ENCODE measurements at regions not wholly inside any gene's neighbourhood (a gene's known extent, or its start where the extent isn't known, plus 50 kb on each side); places are given as distances from the start of the nearest gene placed in this dataset.

DNA sequence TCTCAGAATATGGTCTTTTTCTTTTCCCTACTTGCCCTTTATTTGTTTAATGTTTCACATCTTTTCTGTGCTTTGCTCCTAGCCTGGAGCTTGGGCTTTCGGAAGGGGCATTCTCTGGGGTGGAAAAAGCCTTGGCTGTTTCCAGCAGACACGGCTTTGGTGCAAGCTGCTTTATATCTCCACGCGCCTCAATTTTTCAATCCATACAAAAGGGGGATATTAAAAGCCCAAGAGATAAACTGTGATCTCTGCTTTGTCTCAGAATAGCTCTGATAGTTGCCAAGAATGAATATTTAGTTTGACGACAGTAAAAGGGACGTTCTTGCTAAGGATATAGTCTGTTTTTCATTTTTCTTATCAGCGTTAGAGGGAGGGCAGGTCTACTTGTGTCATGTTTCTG lies 194.0 kb upstream of the KIRREL3 start:
- DNase-seq: no peak

DNA sequence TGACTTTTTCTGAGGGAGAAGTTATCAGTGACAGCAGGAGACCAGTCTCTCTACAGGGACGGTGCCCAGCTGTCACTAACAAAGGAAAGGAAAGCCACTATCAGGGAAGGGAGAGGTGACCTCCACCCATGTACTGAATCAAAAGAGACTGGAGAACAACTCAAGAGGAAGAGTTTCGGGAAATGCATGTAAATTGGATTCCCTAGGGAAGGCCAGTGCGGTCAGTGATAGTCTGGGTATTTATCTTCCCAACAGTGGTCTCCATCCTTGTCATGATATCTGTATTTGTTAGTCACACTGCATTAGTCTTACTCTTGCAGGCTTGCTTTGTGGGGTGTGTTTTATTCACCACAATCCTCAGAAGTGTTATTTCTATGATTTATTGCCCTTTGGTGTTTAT lies 193.4 kb upstream of the KIRREL3 start:
- no peak for DNase-seq

DNA sequence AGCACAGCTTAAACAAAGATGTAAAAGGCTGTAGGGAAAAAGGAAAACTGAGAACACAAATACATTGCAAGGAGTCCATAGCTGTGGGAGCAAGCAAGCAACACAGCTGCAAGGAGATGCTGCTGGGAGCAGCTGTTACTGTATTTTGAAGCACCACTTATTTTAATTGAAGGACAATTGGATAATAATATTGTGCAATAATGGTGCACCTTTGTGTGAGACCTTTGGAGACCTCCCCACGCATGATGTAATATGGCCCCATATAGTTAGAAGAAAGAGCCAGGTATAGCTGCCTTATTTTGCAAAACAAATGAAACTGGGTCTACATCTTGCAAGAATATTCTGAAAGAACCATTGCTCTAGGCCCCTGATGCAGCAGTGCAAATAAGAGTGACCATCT lies 191.1 kb upstream of the KIRREL3 start:
- no peak for DNase-seq

DNA sequence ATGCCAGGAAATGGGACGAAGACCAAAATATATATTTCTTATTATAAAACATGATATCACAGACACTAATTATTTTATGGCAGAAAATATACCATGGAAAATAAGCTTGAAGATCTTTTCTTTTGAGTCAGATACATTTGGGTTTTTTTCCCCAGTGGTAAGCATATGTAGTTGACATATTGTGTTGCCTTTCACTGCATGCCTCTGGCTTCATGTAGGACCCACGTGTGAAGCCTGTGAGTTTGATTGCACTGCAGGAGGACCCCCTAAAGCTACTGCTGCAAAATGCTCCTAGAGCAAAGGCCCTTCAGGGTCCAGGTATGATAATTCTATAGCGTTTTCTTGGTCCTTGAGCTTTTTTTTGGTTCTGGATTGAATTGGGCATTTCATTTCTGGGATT lies 190.7 kb upstream of the KIRREL3 start:
- DNase-seq: no peak

DNA sequence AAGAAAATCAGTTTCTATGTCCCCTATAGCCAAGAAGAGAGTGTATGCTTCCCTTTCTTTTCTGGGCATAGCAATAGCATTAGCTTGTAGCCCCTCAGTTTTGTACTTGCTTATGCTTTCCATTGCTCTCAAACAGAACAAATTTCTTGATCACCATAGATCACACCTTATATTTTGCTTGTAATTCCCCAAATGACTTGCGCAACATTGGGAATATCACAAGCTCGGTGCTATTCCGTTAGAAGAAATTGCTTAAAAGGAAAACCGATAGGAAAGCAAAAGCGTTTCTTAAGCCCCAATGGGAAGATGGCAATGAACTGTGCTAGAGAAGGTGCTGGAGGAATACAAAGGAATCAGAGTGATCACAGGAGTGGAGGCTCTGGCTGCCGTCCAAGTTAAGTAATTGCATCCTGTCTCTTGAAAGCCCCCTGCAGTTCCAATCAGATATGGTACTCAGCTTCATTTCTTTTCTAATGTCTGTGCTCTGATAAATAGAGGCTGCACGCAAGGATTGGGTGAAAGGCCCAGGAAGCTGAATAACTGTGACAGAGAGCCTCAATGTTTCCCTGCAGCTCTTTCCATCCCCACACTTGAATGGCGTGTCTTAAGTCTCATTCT lies 182.1 kb upstream of the KIRREL3 start:
- DNase-seq: no peak

DNA sequence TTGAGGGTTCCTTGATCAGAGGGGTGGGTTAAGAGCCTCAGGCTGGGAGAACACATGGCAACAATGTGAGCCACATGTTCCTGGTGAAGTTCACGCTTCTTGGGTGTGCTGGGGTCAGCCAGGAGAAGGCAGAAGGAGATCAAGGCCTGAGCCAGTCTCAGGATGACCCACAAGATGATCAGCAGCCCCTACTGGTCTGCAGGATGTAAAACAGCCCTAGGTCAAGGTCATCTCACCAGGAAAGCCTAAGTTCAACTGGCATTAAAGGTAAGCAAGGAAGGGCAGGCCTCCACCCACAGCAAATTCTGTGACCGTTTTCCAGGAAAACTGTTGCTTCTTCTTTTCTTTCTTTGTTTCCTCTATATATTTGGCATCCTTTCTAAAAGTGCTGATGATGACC lies 156.7 kb upstream of the KIRREL3 start:
- no peak for DNase-seq

DNA sequence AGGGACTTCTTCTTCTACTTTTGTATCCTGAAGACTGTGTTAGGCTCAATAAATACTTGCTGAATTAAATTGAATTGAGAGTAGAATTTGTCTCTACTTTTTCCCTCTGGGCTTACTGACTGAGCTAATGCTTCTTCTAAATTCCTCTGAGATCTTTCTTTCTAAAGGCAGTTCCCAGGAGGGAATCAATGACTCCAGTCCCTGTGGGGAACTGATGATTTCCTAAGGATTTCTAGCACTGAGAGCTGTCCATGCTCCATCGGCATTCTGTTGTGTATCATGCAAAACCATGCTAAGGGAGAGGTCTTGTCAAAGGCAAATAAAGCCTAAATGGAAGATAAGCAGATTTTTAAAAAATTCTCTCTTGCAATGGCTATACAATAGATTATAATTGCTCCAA lies 148.8 kb upstream of the KIRREL3 start:
- DNase-seq: no peak

DNA sequence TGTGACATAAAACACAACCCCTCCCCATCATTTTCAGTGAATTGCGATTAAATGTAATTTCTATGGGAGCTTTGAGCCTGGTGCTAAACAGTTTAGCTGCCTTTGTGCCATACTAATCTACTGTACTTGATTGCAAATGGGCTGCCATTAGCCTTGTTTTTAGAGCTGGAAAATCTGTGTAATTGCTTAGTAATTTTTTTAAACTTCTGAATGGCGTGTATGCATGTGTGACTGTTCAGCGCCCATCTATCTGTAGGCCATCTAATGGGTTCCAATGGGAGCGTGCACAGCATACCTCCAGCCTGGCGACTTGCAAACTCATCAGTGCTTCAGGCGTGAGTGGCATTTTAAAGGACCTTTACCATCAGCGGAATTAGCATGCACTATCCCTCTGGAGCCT lies 142.7 kb upstream of the KIRREL3 start:
- no peak for DNase-seq

DNA sequence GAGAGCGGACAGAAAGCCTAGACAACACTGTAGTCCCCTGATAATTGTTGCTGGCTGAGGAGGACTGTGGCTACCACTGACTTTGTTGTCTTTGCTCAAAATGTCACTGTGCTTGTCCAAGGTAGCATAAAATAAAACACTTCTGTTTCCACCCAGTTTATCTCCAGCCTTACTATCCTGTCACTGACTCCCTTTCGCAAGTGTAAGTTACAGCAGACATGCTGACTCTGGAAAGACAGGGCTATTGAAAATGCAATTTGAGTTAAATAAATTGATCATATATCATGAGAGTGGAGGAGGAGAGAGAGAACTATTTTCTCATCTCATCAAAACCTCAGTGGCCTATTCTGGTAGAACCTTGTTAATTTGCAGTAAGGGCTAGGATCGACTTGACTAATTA lies 138.0 kb upstream of the KIRREL3 start:
- no peak for DNase-seq

DNA sequence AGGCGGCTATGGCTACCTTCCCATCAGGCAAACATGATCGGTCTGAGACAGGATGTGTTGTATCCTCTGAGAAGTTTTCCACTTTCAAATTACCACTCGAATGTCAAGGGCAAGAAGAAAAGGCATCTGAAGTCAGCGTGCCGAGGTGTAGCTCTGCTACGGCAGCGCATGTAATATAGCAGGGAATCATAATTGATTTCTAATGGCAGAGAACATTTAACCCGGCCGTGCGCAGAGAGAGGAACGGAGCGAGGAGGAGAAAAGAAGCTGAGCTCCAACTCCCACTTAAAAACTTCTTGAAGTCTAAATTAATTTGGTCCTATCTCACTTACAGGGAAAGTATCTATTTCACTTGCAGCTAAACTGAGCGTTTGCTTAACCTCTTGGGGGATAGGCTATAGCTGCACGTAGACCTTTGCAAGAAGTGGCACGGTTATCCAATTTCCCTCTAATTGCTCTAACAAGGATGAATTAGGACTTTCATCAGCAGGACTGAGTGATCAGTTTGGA lies 137.3 kb upstream of the KIRREL3 start:
- no peak for DNase-seq

DNA sequence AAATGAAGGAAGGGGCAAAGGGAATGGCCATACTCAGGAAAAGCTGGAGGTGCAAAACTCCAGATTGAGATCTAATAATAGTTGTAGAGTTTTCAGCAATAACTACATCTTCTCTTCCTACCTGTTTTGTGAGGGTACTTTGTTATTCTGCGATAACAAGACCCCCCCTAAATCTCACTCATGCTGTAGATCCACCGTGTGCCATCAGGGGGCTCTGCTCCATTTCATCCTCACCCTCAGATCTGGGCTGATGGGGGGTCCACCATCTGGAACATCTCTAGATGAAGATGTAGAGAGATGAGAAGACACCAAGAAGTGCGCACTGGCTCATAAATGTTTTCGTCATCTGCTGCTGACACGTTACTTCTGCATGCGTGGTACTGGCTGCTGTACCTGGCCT lies 135.9 kb upstream of the KIRREL3 start:
- no peak for DNase-seq

DNA sequence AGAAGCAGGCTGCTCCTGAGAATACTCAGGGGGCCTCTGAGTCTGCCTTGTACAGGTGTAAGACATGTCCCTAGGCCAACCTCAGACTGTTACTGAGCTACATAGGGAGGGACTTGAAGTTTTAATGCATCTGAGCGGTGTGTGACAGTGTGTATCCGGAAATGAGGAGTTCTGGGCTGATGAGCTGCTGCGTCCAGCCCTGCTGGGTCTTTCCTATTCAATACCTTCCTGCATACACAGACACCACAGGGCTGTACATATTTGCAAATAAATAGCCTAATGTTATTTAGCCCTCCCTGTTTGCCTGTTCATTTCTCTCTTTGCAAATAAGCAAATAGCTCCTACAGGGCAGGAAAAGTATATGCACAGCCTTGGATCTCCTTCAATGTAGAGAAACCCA lies 134.7 kb upstream of the KIRREL3 start:
- DNase-seq: no peak

DNA sequence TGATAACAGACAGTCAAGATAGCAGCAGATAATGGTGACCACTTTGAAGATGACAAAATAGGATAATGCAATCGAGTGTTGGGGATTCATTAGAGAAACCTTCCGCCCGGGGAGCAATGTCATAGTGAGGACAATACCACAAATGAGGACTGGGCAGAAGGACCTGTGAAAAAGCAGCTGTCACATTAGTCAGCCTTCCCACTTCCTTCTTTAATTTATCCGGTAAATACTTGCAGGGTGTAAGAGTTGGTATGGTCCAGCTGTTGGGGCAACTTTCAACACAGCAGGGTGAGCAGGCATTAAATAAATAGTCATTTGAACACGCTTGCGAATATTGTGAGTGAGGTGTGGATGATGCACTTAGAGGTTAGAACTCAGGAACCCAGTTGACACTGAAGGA lies 132.5 kb upstream of the KIRREL3 start:
- DNase-seq: no peak

DNA sequence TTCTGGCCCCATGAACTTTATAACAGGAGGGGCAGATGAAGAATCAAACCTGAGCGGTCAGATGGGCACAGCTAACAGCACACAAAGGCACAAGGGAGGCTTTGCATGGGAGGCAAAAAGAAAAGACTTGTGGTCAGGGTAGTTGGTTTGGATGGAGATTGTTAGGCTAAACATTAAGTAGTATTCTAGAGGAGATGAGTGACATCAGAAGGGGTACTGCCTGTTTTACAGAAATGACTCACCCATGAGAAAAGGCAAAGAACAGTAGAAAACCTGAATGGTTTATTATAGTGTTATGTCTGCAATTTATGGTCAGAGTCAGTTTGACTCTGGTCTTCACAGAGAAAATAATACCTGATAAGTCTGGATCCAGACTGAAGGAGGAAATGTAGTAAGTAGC lies 129.8 kb upstream of the KIRREL3 start:
- no peak for DNase-seq

DNA sequence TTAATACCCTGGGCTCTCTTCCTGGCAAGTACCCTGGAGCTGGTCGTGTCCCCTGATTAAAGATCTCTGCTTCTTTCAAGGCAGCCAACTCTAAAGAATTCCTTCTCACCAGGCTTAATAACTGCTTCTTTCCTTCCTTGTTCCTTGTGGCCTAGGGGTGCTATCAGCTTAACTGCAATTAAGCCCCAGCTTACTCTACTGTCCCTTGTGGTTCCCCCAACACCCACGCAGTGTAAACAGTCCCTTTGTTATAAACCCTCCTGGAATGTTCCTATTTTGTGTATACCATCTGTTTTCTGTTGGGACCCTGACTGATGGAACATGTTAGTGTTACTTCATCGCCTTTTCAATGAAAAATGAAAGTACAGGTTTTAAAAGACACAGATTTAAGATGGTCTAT lies 126.4 kb upstream of the KIRREL3 start:
- no peak for DNase-seq

DNA sequence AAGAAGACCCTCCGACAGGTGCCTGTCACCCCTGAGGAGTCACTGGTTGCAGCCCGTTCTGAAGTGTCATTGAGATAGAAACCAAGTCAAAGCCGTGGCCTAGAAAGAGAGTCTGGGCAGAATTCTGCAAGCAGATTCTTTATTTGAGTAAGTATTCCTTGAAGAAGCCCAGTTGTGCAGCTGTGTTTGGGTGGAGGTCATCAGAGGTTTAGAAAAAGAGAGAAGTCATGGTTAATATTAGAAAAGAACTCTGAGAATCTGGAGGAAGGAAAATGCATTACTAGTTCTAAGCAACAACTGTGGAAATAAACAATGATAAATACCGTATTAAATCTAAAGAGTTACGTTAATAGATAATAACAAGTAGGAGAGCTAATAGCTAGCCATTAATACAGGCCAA lies 118.8 kb upstream of the KIRREL3 start:
- DNase-seq: no peak

DNA sequence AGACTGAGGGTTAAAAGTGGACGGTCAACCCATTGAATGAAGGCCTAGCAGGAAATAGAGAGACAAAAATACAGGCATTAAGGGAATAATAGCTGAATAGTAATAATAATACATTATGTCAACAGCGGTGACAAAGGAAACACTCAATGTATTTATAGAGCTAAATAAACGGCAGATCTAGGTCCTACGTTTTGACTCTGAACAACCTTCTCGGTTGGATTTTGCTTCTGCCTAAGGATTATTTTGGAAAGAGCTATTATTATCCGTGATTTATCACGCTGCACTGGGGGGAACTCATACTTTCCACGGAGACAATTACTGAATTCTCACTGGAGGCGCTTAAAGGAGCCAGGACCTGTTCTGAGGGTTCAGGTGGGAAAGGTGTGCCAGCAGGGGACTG lies 118.2 kb upstream of the KIRREL3 start:
- DNase-seq: no peak

DNA sequence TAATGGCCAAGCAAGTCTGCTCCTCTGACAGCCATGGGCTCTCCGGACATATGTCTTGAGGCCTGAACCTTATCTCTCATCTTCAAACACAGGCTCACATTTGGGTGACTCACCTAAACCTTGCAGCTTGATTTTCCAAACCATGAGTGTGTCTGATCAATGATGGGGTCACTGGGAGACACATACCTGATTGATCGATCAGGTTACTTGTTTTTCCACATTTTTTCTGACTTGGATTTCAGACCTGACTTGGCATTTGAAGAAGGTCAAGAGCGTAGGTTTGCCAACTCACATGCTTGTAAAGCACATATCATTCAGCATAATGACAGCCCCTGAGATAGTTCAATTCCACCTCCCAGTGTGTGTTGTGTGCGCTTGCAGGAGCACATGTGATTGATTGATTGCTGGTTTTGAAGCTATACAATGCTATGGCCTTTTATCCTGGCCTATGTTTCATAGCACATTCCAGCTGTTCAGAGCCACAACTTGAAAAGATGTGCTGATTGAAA lies 116.7 kb upstream of the KIRREL3 start:
- DNase-seq: no peak

DNA sequence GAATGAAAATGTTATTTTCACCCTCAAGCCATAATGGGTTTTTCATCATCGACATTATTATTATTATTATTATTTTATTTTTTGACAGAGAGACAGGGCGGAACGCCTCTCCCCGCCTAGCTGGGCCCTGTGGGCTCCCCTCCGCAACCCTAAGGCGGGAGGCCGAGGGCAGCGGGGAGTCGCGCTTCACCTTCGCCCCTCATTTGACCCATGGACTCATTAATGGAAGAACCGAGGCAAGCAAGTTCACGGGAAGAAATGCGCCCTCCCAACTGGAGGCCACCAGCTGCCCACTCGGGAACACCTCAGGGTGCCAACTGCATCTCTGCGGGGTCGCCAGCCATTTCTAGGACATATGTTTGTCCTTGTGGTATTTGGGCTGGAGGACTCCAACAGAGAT lies 115.3 kb upstream of the KIRREL3 start:
- no peak for DNase-seq

DNA sequence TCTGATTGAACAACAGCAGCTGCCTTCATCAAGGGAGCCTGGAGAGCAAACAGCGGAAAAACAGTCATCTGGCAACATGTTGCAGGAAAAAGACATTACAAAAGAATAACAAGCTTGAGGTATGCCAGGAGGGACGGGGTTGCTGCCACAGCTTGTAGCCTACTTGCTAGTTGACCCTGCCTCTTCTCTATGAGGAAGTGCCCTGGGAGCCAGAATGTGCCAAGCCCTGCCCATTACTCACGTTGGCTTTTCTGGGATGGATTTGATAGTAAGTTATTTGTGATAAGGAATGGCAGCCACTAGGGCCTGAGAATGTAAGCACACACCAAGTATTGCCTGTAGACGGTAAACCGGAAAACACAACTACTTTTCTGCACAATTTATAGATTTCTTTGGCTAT lies 113.5 kb upstream of the KIRREL3 start:
- DNase-seq: no peak

DNA sequence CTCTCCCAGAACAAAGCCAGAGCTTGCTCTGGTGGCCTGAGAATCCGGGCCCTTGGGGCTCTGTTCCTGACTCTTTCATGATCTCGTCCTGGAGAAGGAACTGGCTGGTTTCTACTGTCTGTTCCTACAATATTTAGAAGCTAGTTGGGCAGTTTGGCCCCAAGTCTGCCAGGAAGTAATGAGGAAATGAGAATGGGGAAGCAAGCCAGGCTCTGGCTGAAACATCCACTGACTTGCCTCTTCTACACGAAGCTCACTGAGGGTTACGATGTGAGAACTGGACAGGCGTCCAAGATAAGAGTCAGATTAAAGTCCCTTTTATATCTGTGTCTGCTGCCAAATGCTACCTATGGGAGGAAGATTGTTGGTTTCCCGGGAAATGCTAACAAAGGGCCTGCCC lies 110.0 kb upstream of the KIRREL3 start:
- DNase-seq: no peak

DNA sequence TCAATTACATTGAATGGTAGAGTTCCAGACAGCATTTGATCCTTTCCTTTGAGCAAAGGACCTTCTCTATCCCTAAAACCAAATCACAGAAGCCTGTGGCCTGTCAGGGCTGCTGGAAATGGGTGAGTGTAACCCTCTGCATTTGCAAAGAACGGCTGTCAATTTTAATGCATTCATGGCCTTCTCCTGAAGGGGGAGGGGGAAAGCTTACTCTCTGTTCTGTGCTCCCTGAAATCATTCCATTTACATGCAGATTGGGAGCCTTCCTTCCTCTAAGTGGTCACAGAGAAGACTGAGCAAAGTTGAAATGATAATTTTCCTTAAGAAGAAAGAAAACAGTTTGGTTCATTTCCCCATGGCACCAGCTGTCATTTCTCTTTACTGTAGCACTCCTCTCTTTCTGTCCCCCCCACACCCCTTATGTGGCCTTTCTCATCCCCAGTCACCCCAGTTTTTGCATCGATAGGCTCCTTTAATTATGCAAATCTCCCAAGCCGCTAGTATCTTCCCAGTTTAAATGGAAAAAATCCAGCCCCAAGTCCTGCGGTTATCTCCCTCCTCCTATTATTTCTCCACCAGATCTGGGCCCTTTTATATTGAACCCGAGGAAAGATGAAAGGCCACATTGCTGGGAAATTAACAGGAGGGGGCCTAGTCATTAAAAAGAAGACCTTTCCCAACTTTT lies 109.4 kb upstream of the KIRREL3 start:
- DNase-seq: no peak

DNA sequence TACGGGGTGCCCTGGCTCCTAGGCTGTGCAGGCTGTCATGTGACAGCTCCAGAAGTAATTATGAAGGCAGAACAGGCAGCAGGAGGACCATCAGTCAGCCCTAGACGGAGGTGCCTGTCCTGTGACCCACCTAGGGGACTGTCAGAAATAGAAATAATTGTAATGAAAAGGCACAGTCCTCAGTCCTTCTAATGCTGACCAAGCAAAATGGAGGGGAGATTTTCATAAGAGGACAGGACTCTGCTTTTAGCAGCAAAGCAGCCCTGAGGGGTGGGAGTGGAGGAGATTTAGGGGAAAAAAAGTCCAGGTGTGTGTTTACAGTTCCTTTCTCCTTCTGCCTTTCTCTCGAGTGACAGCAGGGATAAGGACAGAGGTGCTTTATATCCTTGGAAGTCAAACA lies 108.3 kb upstream of the KIRREL3 start:
- no peak for DNase-seq

DNA sequence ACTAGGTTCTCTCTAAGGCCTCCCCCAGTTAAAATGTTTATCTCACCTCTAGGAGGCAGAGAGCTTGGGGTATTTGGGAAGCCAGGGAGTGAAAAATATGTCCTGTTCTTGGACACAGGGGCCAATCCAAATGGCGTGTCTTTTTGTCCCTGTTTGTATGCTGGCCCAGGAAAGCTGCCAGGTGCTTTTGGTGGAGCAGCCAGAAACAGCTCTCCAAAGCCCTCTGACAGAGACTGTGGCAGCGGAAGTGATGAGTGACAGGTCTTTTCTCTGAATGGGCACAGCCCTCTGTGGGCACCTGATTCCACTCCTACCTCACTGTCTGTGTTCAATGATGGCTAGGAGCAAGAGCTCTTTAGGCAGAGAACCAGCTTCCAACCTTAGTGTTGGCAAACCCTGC lies 106.4 kb upstream of the KIRREL3 start:
- no peak for DNase-seq
